ENCODE measurements at regions not wholly inside any gene's neighbourhood (a gene's known extent, or its start where the extent isn't known, plus 50 kb on each side); places are given as distances from the start of the nearest gene placed in this dataset.

- DNase-seq (ENCODE audit: low read depth): no peak
These were observed 998.1 kb upstream of the TMEM132C start for GRCh38 chr12:127268706-127269425.

GRCh38 chr12:127270193-127270592 is 996.8 kb upstream of the TMEM132C start:
- no peak for DNase-seq (ENCODE audit: low read depth)

GRCh38 chr12:127271776-127272175 is 995.2 kb upstream of the TMEM132C start:
- DNase-seq (ENCODE audit: low read depth): no peak

- DNase-seq (ENCODE audit: low read depth): no peak
These were observed 994.1 kb upstream of the TMEM132C start for GRCh38 chr12:127272864-127273263.

GRCh38 chr12:127273626-127274025 is 993.3 kb upstream of the TMEM132C start:
- no peak for DNase-seq (ENCODE audit: low read depth)

GRCh38 chr12:127275416-127275815 is 991.6 kb upstream of the TMEM132C start:
- no peak for DNase-seq (ENCODE audit: low read depth)

GRCh38 chr12:127277882-127278281 is 989.1 kb upstream of the TMEM132C start:
- no peak for DNase-seq (ENCODE audit: low read depth)

- DNase-seq (ENCODE audit: low read depth): no peak
These were observed 988.6 kb upstream of the TMEM132C start for GRCh38 chr12:127278351-127278750.

GRCh38 chr12:127280393-127281275 is 986.3 kb upstream of the TMEM132C start:
- peak; percentile 59 for DNase-seq (ENCODE audit: low read depth)

- no peak for DNase-seq (ENCODE audit: low read depth)
These were observed 984.0 kb upstream of the TMEM132C start for GRCh38 chr12:127282786-127283565.

GRCh38 chr12:127284021-127284420 is 982.9 kb upstream of the TMEM132C start:
- no peak for DNase-seq (ENCODE audit: low read depth)

GRCh38 chr12:127284870-127285431 is 982.0 kb upstream of the TMEM132C start:
- DNase-seq (ENCODE audit: low read depth): no peak

GRCh38 chr12:127286281-127286680 is 980.7 kb upstream of the TMEM132C start:
- DNase-seq (ENCODE audit: low read depth): no peak

- no peak for DNase-seq (ENCODE audit: low read depth)
These were observed 979.7 kb upstream of the TMEM132C start for GRCh38 chr12:127287256-127287655.

- no peak for DNase-seq (ENCODE audit: low read depth)
These were observed 976.7 kb upstream of the TMEM132C start for GRCh38 chr12:127290251-127290650.

- no peak for DNase-seq (ENCODE audit: low read depth)
These were observed 974.2 kb upstream of the TMEM132C start for GRCh38 chr12:127292736-127293135.

- peak; percentile 6 for DNase-seq (ENCODE audit: low read depth)
These were observed 973.3 kb upstream of the TMEM132C start for GRCh38 chr12:127293507-127294310.

- DNase-seq (ENCODE audit: low read depth): no peak
These were observed 972.2 kb upstream of the TMEM132C start for GRCh38 chr12:127294651-127295210.

GRCh38 chr12:127295630-127296029 is 971.3 kb upstream of the TMEM132C start:
- DNase-seq (ENCODE audit: low read depth): no peak

- DNase-seq (ENCODE audit: low read depth): no peak
These were observed 970.4 kb upstream of the TMEM132C start for GRCh38 chr12:127296591-127296990.

GRCh38 chr12:127297327-127297726 is 969.6 kb upstream of the TMEM132C start:
- DNase-seq (ENCODE audit: low read depth): no peak
